Lower lobe of right lung (tissue), 2 donors: ENCODE measurements at regions not wholly inside any gene's neighbourhood (a gene's known extent, or its start where the extent isn't known, plus 50 kb on each side); places are given as distances from the start of the nearest gene placed in this dataset.
A peak's percentile ranks its signal among the peaks of the same experiment; 100 is the strongest.

ENCODE experiments used
- ATAC-seq, 2 donors: fragments of 200-7000 bp; cut with Tn5 transposase; one replicate each; pipeline ENCODE4 v1.9.1; 2020 to 2022; ENCODE audit warnings: mild to moderate bottlenecking in 2 of 2, moderate library complexity in 2 of 2
- DNase-seq: peaks from one replicate; pipeline ENCODE4 v3.0.0-alpha.2; 2020
- H3K27ac ChIP-seq: fragments of 200-600 bp; one replicate; pipeline ENCODE4 v1.8.0; 2022
- H3K27me3 ChIP-seq: fragments of 200-600 bp; one replicate; pipeline ENCODE4 v1.8.0; 2022; ENCODE audit warnings: low read depth
- H3K36me3 ChIP-seq: fragments of 200-600 bp; one replicate; pipeline ENCODE4 v1.8.0; 2022; ENCODE audit warnings: mild to moderate bottlenecking
- H3K4me1 ChIP-seq: fragments of 200-600 bp; one replicate; pipeline ENCODE4 v1.8.0; 2022
- H3K4me3 ChIP-seq: fragments of 200-600 bp; one replicate; pipeline ENCODE4 v1.8.0; 2022; ENCODE audit warnings: mild to moderate bottlenecking
- H3K9me3 ChIP-seq: fragments of 200-600 bp; one replicate; pipeline ENCODE4 v1.8.0; 2022
- intact Hi-C: fragments of 100-400 bp; cut with DNase I; formaldehyde crosslinking; loops from one replicate; pipeline ENCODE4 v1.11.0; 2022
- TF ChIP-seq, protein P1 (sequence below): fragments of 200-600 bp; IDR thresholded peaks from one replicate; pipeline ENCODE4 v1.8.0; 2022; ENCODE audit warnings: antibody characterized with exemption, mild to moderate bottlenecking
- donor health status: DM: no; HTN: yes; CAD: no; lungs with severe emphysema.

DNA sequence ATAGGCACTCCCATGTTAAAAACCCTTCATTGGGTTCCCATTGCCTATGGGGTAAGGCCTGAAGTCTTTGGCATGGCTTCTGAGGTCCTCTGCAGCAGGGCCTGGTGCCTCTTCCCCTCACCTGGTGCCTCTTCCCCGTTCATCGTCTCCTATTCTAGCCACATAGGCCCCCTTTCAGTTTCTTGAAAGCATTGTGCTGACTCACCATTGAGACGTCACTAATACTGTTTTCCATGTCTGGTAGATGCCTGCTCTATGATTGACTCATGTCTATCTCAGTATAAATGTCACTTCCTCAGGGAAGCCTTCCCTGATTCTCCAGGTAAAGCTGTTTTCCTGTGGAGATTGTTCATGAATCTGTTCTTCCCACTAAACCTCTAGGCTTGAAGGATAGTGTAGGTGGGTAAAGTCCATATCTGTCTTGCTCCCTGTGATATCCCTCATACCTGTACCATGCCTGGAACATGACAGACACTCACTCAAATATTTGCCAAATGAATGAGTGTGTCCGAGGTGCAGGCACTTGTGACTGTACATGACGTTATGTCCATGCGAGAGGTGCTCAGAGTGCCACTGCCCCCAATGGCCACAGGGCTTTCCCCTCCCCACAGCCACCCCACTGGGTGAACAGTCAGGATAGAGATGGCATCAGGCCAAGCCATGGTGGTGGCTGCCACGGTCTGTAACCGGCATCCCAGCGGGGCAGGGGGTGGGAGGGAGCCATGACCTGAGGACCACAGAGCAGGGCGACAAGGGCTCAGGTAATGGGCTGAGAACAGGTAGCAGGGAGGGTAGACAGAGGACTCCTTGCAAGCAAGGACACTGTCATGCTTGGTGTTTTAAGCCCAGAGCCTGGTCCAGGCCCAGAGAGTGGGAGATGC lies 85.2 kb upstream of the FAM20A start:
- intact Hi-C loops: no loop called here
- ATAC-seq (no peak), DNase-seq (no peak)
- H3K27me3 ChIP-seq: no peaks in the 10 kb centered on the region
- H3K36me3 ChIP-seq: no peaks in the 10 kb centered on the region
- no peaks in the 10 kb centered on the region for H3K9me3 ChIP-seq
- TF ChIP-seq, protein P1, sequence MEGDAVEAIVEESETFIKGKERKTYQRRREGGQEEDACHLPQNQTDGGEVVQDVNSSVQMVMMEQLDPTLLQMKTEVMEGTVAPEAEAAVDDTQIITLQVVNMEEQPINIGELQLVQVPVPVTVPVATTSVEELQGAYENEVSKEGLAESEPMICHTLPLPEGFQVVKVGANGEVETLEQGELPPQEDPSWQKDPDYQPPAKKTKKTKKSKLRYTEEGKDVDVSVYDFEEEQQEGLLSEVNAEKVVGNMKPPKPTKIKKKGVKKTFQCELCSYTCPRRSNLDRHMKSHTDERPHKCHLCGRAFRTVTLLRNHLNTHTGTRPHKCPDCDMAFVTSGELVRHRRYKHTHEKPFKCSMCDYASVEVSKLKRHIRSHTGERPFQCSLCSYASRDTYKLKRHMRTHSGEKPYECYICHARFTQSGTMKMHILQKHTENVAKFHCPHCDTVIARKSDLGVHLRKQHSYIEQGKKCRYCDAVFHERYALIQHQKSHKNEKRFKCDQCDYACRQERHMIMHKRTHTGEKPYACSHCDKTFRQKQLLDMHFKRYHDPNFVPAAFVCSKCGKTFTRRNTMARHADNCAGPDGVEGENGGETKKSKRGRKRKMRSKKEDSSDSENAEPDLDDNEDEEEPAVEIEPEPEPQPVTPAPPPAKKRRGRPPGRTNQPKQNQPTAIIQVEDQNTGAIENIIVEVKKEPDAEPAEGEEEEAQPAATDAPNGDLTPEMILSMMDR: no peak
- no peaks in the 10 kb centered on the region for H3K4me1 ChIP-seq
- H3K27ac ChIP-seq: no peak overlapping the region
- H3K4me3 ChIP-seq: no peak overlapping the region

DNA sequence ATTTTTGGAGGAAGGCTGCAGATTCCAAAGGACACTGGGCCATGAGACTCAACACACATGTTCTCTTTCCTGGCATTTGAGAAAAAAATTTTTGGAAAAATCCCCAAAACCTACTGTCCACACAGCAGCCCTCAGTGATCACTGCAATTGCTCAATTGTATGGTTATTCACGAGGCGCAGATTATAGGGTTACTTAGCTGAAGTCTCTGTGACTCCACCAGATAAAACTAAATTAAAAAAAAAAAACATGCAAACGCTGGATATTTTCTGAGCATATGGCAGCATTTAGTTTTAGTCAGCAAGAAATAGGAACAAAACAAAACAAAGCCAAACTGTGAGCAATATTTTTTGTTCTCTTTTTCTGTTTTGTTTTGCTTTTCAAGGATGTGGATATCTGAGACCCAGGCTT lies 83.8 kb upstream of the FAM20A start:
- intact Hi-C loops: no loop called here
- no peaks in the 10 kb centered on the region for H3K27me3 ChIP-seq
- H3K36me3 ChIP-seq: no peaks in the 10 kb centered on the region
- TF ChIP-seq, protein P1: no peak
- H3K4me1 ChIP-seq: no peaks in the 10 kb centered on the region
- ATAC-seq (peak in 1 of 2 donors; percentile 34), DNase-seq (no peak)
- no peak overlapping the region for H3K27ac ChIP-seq
- H3K9me3 ChIP-seq: no peaks in the 10 kb centered on the region
- no peak overlapping the region for H3K4me3 ChIP-seq

DNA sequence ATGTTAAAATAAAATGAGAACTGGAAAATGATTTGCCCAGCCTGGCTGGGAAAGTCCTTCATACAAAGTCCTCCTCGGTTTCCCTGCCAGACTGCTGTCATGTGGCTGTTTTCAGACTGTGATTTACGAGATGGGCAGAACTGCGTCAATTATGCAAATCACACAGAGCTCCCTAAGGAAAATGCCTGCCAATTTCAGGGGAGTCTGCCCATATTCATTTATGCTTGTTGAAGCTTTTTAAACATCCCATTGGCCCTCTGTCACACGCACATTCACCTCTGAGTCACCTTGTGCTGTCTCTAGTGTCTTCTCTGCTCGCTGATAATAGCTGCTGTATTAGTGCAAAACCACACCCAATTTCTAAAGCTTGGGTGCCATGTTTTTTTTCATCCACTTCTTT lies 81.7 kb upstream of the FAM20A start:
- Histone ChIP-seq H3K4me3 (no peak overlapping the region), H3K9me3 (no peaks in the 10 kb centered on the region), H3K36me3 (no peaks in the 10 kb centered on the region), H3K27me3 (no peaks in the 10 kb centered on the region), H3K4me1 (no peaks in the 10 kb centered on the region), H3K27ac (no peak overlapping the region)
- TF ChIP-seq, protein P1: no peak
- intact Hi-C loops: no loop called here
- ATAC-seq (no peak), DNase-seq (no peak)

DNA sequence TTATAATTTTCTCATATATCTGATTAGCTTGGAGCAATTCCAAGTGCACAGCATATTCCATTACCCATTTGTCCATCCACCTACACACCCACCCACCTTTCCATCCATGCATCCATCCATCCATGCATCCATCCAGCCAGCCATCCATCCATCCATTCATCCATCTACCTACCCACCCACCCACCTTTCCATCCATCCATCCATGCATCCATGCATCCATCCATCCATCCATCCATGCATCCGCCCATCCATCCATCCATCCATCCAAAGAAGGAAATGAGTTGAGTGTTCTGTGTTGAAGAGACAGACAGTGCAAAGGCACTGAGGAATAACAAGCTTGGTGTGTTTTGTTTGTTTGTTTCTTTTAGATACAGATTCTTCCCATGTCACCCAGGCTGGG lies 78.7 kb upstream of the FAM20A start:
- TF ChIP-seq, protein P1: no peak
- no peaks in the 10 kb centered on the region for H3K27me3 ChIP-seq
- H3K9me3 ChIP-seq: no peaks in the 10 kb centered on the region
- intact Hi-C loops: no loop called here
- ATAC-seq (no peak), DNase-seq (no peak)
- H3K27ac ChIP-seq: no peak overlapping the region
- no peak overlapping the region for H3K4me3 ChIP-seq
- no peaks in the 10 kb centered on the region for H3K36me3 ChIP-seq
- no peaks in the 10 kb centered on the region for H3K4me1 ChIP-seq

DNA sequence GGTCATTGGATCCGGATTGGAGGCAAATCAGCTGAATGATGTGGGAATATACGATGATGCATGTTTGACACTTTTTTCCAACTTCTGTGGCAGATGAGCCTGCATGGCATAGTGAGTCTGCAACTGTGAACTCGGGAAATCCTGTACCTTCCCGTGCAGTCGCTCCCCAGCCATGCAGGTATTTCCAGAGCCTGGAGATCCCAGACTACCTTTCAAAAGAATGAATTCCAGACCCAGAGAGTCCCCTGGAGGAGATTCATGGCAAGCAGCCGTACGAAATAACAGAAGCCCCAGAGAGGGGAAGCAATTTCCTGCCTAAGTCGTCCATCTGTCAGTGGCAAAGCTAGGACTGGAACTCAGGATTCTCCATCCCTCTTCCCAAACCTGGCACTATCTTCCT lies 75.7 kb upstream of the FAM20A start:
- Histone ChIP-seq H3K27me3 (no peaks in the 10 kb centered on the region), H3K9me3 (no peaks in the 10 kb centered on the region), H3K27ac (no peak overlapping the region), H3K4me3 (no peak overlapping the region), H3K36me3 (no peaks in the 10 kb centered on the region), H3K4me1 (no peaks in the 10 kb centered on the region)
- intact Hi-C loops: no loop called here
- ATAC-seq (no peak), DNase-seq (no peak)
- TF ChIP-seq, protein P1: no peak
